Liver (tissue), 8 donors: ENCODE measurements at regions not wholly inside any gene's neighbourhood (a gene's known extent, or its start where the extent isn't known, plus 50 kb on each side); places are given as distances from the start of the nearest gene placed in this dataset.

Experiments
- DNase-seq: peaks from one replicate; pipeline ENCODE4 v3.0.0-alpha.2; 2017; ENCODE audit warnings: low spot score
- H3K27ac ChIP-seq, 2 donors: one replicate each; pipeline ENCODE4 v1.7.0; 2013; ENCODE audit warnings: inconsistent platforms in 2 of 2, low read length in 2 of 2, control low read depth in 1 of 2, low read depth in 1 of 2, mild to moderate bottlenecking in 1 of 2
- H3K27me3 ChIP-seq, 4 donors: one replicate each; pipeline versions ENCODE4 v1.6.1 to v1.7.0; 2013; ENCODE audit warnings: low read length in 3 of 4, inconsistent platforms in 1 of 4, mild to moderate bottlenecking in 1 of 4, moderate library complexity in 1 of 4; ENCODE audit not compliant: control insufficient read depth in 4 of 4, insufficient read depth in 4 of 4
- H3K36me3 ChIP-seq, 4 donors: one replicate each; pipeline versions ENCODE4 v1.6.1 to v1.7.0; 2013; ENCODE audit warnings: low read length in 3 of 4, mild to moderate bottlenecking in 3 of 4, low read depth in 1 of 4, moderate library complexity in 1 of 4; ENCODE audit not compliant: control insufficient read depth in 4 of 4, insufficient read depth in 3 of 4
- H3K4me1 ChIP-seq, 4 donors: one replicate each; pipeline versions ENCODE4 v1.6.1 to v1.7.0; 2013; ENCODE audit warnings: low read length in 3 of 4, mild to moderate bottlenecking in 3 of 4, moderate library complexity in 1 of 4; ENCODE audit not compliant: control insufficient read depth in 4 of 4, insufficient read depth in 4 of 4
- H3K4me3 ChIP-seq, 3 donors: one replicate each; pipeline versions ENCODE4 v1.6.1 to v1.7.0; 2013; ENCODE audit warnings: low read length in 3 of 3, control low read depth in 1 of 3, low read depth in 1 of 3, mild to moderate bottlenecking in 1 of 3
- H3K9ac ChIP-seq, 2 donors: one replicate each; pipeline ENCODE4 v1.7.0; 2013; ENCODE audit warnings: low read length in 2 of 2, mild to moderate bottlenecking in 2 of 2, moderate library complexity in 2 of 2, control low read depth in 1 of 2, low read depth in 1 of 2
- H3K9me3 ChIP-seq, 4 donors: one replicate each; pipeline versions ENCODE4 v1.6.1 to v1.7.0; 2013; ENCODE audit warnings: low read length in 3 of 4; ENCODE audit not compliant: control insufficient read depth in 4 of 4
- CTCF ChIP-seq: fragments of 150-350 bp; IDR thresholded peaks from 2 replicates; pipeline ENCODE4 v1.5.1; 2017; ENCODE audit warnings: improper control_type of control experiment, low read depth, low read length; ENCODE audit not compliant: missing input control
- FOXA1 ChIP-seq: IDR thresholded peaks from 2 replicates; pipeline ENCODE4 v1.6.1; 2016; ENCODE audit warnings: antibody characterized with exemption
- FOXA2 ChIP-seq: IDR thresholded peaks from 2 replicates; pipeline ENCODE4 v1.6.1; 2016; ENCODE audit warnings: antibody characterized with exemption
- GABPA ChIP-seq, 2 donors: IDR thresholded peaks in 1 of 2; conservative IDR thresholded peaks in 1 of 2; 2 replicates each; pipeline ENCODE4 v1.6.1; 2016; ENCODE audit warnings: antibody characterized with exemption in 2 of 2, mild to moderate bottlenecking in 1 of 2, moderate library complexity in 1 of 2
- HNF4A ChIP-seq, 2 donors: conservative IDR thresholded peaks; 2 replicates each; pipeline ENCODE4 v1.6.1; 2016; ENCODE audit warnings: antibody characterized with exemption in 2 of 2, mild to moderate bottlenecking in 2 of 2
- JUND ChIP-seq, 2 donors: IDR thresholded peaks; 2 replicates each; pipeline ENCODE4 v1.6.1; 2016; ENCODE audit warnings: antibody characterized with exemption in 2 of 2
- MAX ChIP-seq: IDR thresholded peaks from 2 replicates; pipeline ENCODE4 v1.6.1; 2016; ENCODE audit warnings: antibody characterized with exemption
- RAD21 ChIP-seq, 2 donors: IDR thresholded peaks; 2 replicates each; pipeline ENCODE4 v1.6.1; 2016; ENCODE audit warnings: antibody characterized with exemption in 2 of 2, mild to moderate bottlenecking in 2 of 2
- RXRA ChIP-seq, 2 donors: IDR thresholded peaks; 2 replicates each; pipeline ENCODE4 v1.6.1; 2017 to 2018; ENCODE audit warnings: antibody characterized with exemption in 2 of 2, mild to moderate bottlenecking in 1 of 2
- SP1 ChIP-seq: IDR thresholded peaks from 2 replicates; pipeline ENCODE4 v1.6.1; 2018; ENCODE audit warnings: antibody characterized with exemption, mild to moderate bottlenecking
- TAF1 ChIP-seq: conservative IDR thresholded peaks from 2 replicates; pipeline ENCODE4 v1.6.1; 2016; ENCODE audit warnings: antibody characterized with exemption, mild to moderate bottlenecking
- ZBTB33 ChIP-seq: IDR thresholded peaks from 2 replicates; pipeline ENCODE4 v1.6.1; 2016; ENCODE audit warnings: antibody characterized with exemption
- WGBS: extraction: QIAGEN DNeasy Blood & Tissue Kit; methylation state at CpG from one replicate; pipeline ENCODE4 v1.1.7; 2013; 5-methylcytosine and 5-hydroxymethylcytosine counted together
- donor health status: healthy.
- donor health status: healthy.
- donor health status: healthy.
- donor health status: healthy.
- donor health status: healthy.

GRCh38 chr2:219803294-219803693 is 175.9 kb downstream of the SLC4A3 start:
- WGBS = 67% methylated on average over 2 of the region's 2 CpGs
- Histone ChIP-seq H3K27ac (no peak overlapping the region), H3K9me3 (peaks cover 0 to 5% (median 0%) of the 10 kb centered on the region in 4 donors), H3K27me3 (no peaks in the 10 kb centered on the region), H3K9ac (no peak overlapping the region), H3K4me3 (no peak overlapping the region), H3K4me1 (no peaks in the 10 kb centered on the region), H3K36me3 (no peaks in the 10 kb centered on the region)
- DNase-seq = no peak
- TF ChIP-seq ZBTB33 (no peak), JUND (IDR thresholded peaks at IDR 0.05) (no peak), CTCF (no peak), HNF4A (conservative IDR thresholded peaks at IDR 0.05) (no peak), MAX (no peak), TAF1 (no peak), FOXA2 (no peak), SP1 (no peak), RXRA (IDR thresholded peaks at IDR 0.05) (no peak), FOXA1 (no peak)

DNA sequence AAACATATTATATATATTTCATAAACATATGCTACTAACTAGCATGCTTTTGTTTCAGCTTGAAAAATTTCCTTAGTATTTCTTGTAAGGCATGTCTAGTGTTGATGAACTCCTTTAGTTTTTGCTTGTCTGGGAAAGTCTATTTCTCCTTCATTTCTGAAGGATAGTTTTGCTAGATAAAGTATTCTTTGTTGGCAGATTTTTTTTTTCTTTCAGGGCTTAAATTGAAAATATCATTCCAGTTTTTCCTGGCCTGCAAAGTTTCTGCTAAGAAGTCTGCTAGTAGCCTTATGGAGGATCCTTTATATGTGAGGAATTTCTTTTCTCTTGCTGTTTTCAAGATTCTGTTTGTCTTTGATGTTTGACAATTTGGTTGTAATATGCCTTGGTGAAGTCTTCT is 183.5 kb downstream of the SLC4A3 start:
- TF ChIP-seq SP1 = no peak
- Histone ChIP-seq H3K9ac (no peak overlapping the region), H3K9me3 (peaks cover 0 to 7% (median 1%) of the 10 kb centered on the region in 4 donors), H3K27ac (no peak overlapping the region), H3K4me1 (no peaks in the 10 kb centered on the region), H3K36me3 (no peaks in the 10 kb centered on the region), H3K4me3 (no peak overlapping the region), H3K27me3 (no peaks in the 10 kb centered on the region)
- no peak for DNase-seq

GRCh38 chr2:219812672-219813071 is 185.2 kb downstream of the SLC4A3 start:
- no peak overlapping the region for H3K4me3 ChIP-seq
- no peaks in the 10 kb centered on the region for H3K4me1 ChIP-seq
- WGBS = 37% methylated on average over 2 of the region's 2 CpGs
- H3K27me3 ChIP-seq = no peaks in the 10 kb centered on the region
- H3K9me3 ChIP-seq = peaks cover 0 to 3% (median 1%) of the 10 kb centered on the region in 4 donors
- no peak for TF ChIP-seq FOXA1
- no peak for TF ChIP-seq JUND (IDR thresholded peaks at IDR 0.05)
- no peak for TF ChIP-seq GABPA (IDR thresholded peaks at IDR 0.05 in 1 of 2, conservative IDR thresholded peaks at IDR 0.05 in 1 of 2)
- TF ChIP-seq MAX = no peak
- no peak for TF ChIP-seq RAD21 (IDR thresholded peaks at IDR 0.05)
- TF ChIP-seq CTCF = no peak
- TF ChIP-seq FOXA2 = no peak
- TF ChIP-seq SP1 = no peak
- H3K36me3 ChIP-seq = no peaks in the 10 kb centered on the region
- no peak overlapping the region for H3K9ac ChIP-seq
- H3K27ac ChIP-seq = no peak overlapping the region
- no peak for DNase-seq
